ENCODE measurements at regions not wholly inside any gene's neighbourhood (a gene's known extent, or its start where the extent isn't known, plus 50 kb on each side); places are given as distances from the start of the nearest gene placed in this dataset.

GRCh38 chr12:61797266-61797665, 462.9 kb upstream of the USP15 start:
- TF ChIP-seq CTCF (IDR thresholded peaks at IDR 0.05) (no peak), ZFX (IDR thresholded peaks at IDR 0.05; ENCODE audit: borderline replicate concordance) (no peak)

Data from 22Rv1 (cell line).